ENCODE measurements at regions not wholly inside any gene's neighbourhood (a gene's known extent, or its start where the extent isn't known, plus 50 kb on each side); places are given as distances from the start of the nearest gene placed in this dataset.

GRCh38 chr1:238950784-238951183, 435.6 kb upstream of the CHRM3 start:
- DNase-seq, result no peak
- TF ChIP-seq POLR2AphosphoS5 (IDR thresholded peaks at IDR 0.05), result no peak
- TF ChIP-seq POLR2A (IDR thresholded peaks at IDR 0.05), result no peak
- no peak for TF ChIP-seq EP300 (IDR thresholded peaks at IDR 0.05)
- no peak for TF ChIP-seq CTCF (IDR thresholded peaks at IDR 0.05)
- H3K4me3 ChIP-seq, result no peak overlapping the region
- intact Hi-C loops (cut with DNase I), result no loop called here
- WGBS, 2 donors, result 8 to 39% methylated on average over 4 of the region's 4 CpGs
- H3K36me3 ChIP-seq, result no peaks in the 10 kb centered on the region
- H3K27ac ChIP-seq, result no peak overlapping the region
- no peaks in the 10 kb centered on the region for H3K9me3 ChIP-seq
- no peaks in the 10 kb centered on the region for H3K4me1 ChIP-seq
- H3K27me3 ChIP-seq, result no peaks in the 10 kb centered on the region

GRCh38 chr1:238950017-238950416, 436.4 kb upstream of the CHRM3 start:
- TF ChIP-seq POLR2A (IDR thresholded peaks at IDR 0.05) (no peak), CTCF (IDR thresholded peaks at IDR 0.05) (no peak), EP300 (IDR thresholded peaks at IDR 0.05) (no peak), POLR2AphosphoS5 (IDR thresholded peaks at IDR 0.05) (no peak)
- intact Hi-C loops (cut with DNase I), result no loop called here
- H3K4me3 ChIP-seq, result no peak overlapping the region
- no peaks in the 10 kb centered on the region for H3K36me3 ChIP-seq
- H3K9me3 ChIP-seq, result no peaks in the 10 kb centered on the region
- 95 to 96% methylated on average over 3 of the region's 3 CpGs for WGBS, 2 donors
- H3K27me3 ChIP-seq, result no peaks in the 10 kb centered on the region
- H3K4me1 ChIP-seq, result no peaks in the 10 kb centered on the region
- no peak overlapping the region for H3K27ac ChIP-seq
- DNase-seq, result no peak

- Histone ChIP-seq H3K27ac (no peak overlapping the region), H3K27me3 (no peaks in the 10 kb centered on the region), H3K36me3 (no peaks in the 10 kb centered on the region), H3K9me3 (no peaks in the 10 kb centered on the region), H3K4me1 (no peaks in the 10 kb centered on the region), H3K4me3 (no peak overlapping the region)
- WGBS, 2 donors, result 75 to 81% methylated on average over 1 of the region's 1 CpG
- no peak for TF ChIP-seq CTCF (IDR thresholded peaks at IDR 0.05)
- no peak for TF ChIP-seq EP300 (IDR thresholded peaks at IDR 0.05)
- TF ChIP-seq POLR2A (IDR thresholded peaks at IDR 0.05), result no peak
- TF ChIP-seq POLR2AphosphoS5 (IDR thresholded peaks at IDR 0.05), result no peak
- intact Hi-C loops (cut with DNase I), result no loop called here
- DNase-seq, result no peak
Observed at GRCh38 chr1:238944028-238944427, 442.3 kb upstream of the CHRM3 start.

- H3K36me3 ChIP-seq, result no peaks in the 10 kb centered on the region
- no peaks in the 10 kb centered on the region for H3K27me3 ChIP-seq
- H3K4me1 ChIP-seq, result no peaks in the 10 kb centered on the region
- H3K9me3 ChIP-seq, result no peaks in the 10 kb centered on the region
- no peak overlapping the region for H3K27ac ChIP-seq
- no peak for DNase-seq
- intact Hi-C loops (cut with DNase I), result no loop called here
- WGBS, 2 donors, result 93 to 95% methylated on average over 1 of the region's 1 CpG
- TF ChIP-seq EP300 (IDR thresholded peaks at IDR 0.05), result no peak
- no peak for TF ChIP-seq CTCF (IDR thresholded peaks at IDR 0.05)
- no peak for TF ChIP-seq POLR2AphosphoS5 (IDR thresholded peaks at IDR 0.05)
- no peak overlapping the region for H3K4me3 ChIP-seq
Observed at GRCh38 chr1:238927899-238928298, 458.5 kb upstream of the CHRM3 start.

GRCh38 chr1:238916828-238917227, 469.5 kb upstream of the CHRM3 start:
- Histone ChIP-seq H3K36me3 (no peaks in the 10 kb centered on the region), H3K9me3 (no peaks in the 10 kb centered on the region), H3K27ac (no peak overlapping the region), H3K27me3 (no peaks in the 10 kb centered on the region), H3K4me3 (no peak overlapping the region), H3K4me1 (no peaks in the 10 kb centered on the region)
- no peak for DNase-seq
- intact Hi-C loops (cut with DNase I), result no loop called here
- TF ChIP-seq POLR2A (IDR thresholded peaks at IDR 0.05) (no peak), EP300 (IDR thresholded peaks at IDR 0.05) (no peak), CTCF (IDR thresholded peaks at IDR 0.05) (no peak), POLR2AphosphoS5 (IDR thresholded peaks at IDR 0.05) (no peak)
- WGBS, 2 donors, result 81 to 85% methylated on average over 4 of the region's 4 CpGs

All from sigmoid colon (tissue), 6 donors.